SKM-1 (cell line): ENCODE measurements at regions not wholly inside any gene's neighbourhood (a gene's known extent, or its start where the extent isn't known, plus 50 kb on each side); places are given as distances from the start of the nearest gene placed in this dataset.
"Not testable (repeated sequence)": the region's sequence is repeated elsewhere in the genome, so short reads cannot be mapped to it uniquely, and the experiment has no call there.

Experiments used
- DNase-seq: peaks from one replicate; lab custom pipeline; 2025; ENCODE audit not compliant: unreplicated experiment; lab: John Stamatoyannopoulos, UW

GRCh38 chr20:19868441-19868840, 110.4 kb downstream of the RIN2 start:
- peak; percentile 57 for DNase-seq

- DNase-seq: no peak
Measured at GRCh38 chr20:19872001-19872400, 113.9 kb downstream of the RIN2 start.

- no peak for DNase-seq
Measured at GRCh38 chr20:19874040-19874727, 116.1 kb downstream of the RIN2 start.

GRCh38 chr20:19875376-19876221, 117.5 kb downstream of the RIN2 start:
- peak; percentile 3 for DNase-seq

- DNase-seq: no peak
Measured at GRCh38 chr20:19876828-19877460, 118.9 kb downstream of the RIN2 start.

- DNase-seq: not testable (repeated sequence)
Measured at GRCh38 chr20:19879874-19880255, 121.8 kb downstream of the RIN2 start.

GRCh38 chr20:19880256-19881079, 122.4 kb downstream of the RIN2 start:
- DNase-seq: no peak

GRCh38 chr20:19881080-19881840, 123.2 kb downstream of the RIN2 start:
- DNase-seq: no peak

- DNase-seq: no peak
Measured at GRCh38 chr20:19881990-19882389, 123.9 kb downstream of the RIN2 start.

GRCh38 chr20:19882446-19882845, 124.4 kb downstream of the RIN2 start:
- DNase-seq: no peak

GRCh38 chr20:19883501-19883900, 125.4 kb downstream of the RIN2 start:
- DNase-seq: no peak

- no peak for DNase-seq
Measured at GRCh38 chr20:19885594-19885938, 127.5 kb downstream of the RIN2 start.

- no peak for DNase-seq
Measured at GRCh38 chr20:19885939-19886660, 128.0 kb downstream of the RIN2 start.

GRCh38 chr20:19886661-19887288, 128.7 kb downstream of the RIN2 start:
- no peak for DNase-seq

- DNase-seq: no peak
Measured at GRCh38 chr20:19887556-19888268, 129.4 kb upstream of the NAA20 start.

- DNase-seq: no peak
Measured at GRCh38 chr20:19888269-19888671, 128.9 kb upstream of the NAA20 start.

GRCh38 chr20:19889011-19889953, 127.9 kb upstream of the NAA20 start:
- DNase-seq: no peak
